CD8-positive, alpha-beta memory T cell (primary cell): ENCODE measurements at regions not wholly inside any gene's neighbourhood (a gene's known extent, or its start where the extent isn't known, plus 50 kb on each side); places are given as distances from the start of the nearest gene placed in this dataset.
"Not testable (repeated sequence)": the region's sequence is repeated elsewhere in the genome, so short reads cannot be mapped to it uniquely, and the experiment has no call there.

Experiments
- CTCF ChIA-PET: fragments of 350-600 bp; sonication (Branson Sonifier 250); formaldehyde crosslinking; loops from one replicate; lab custom pipeline; 2021; ENCODE audit warnings: antibody characterized with exemption; lab: Charles Lee
- POLR2A ChIA-PET: fragments of 350-600 bp; sonication (Branson Sonifier 250); formaldehyde crosslinking; loops from one replicate; lab custom pipeline; 2021; ENCODE audit warnings: antibody characterized with exemption; lab: Charles Lee
- DNase-seq, 5 donors: peaks; one replicate each; pipeline versions ENCODE4 v3.0.0 to v3.0.0-alpha.2; 2020 to 2022; ENCODE audit warnings: mixed read lengths in 1 of 5
- H3K27ac ChIP-seq: one replicate; pipeline ENCODE4 v1.7.0; 2013; ENCODE audit warnings: low read depth, mild to moderate bottlenecking, low read length, moderate library complexity
- H3K27me3 ChIP-seq: 2 replicates; pipeline ENCODE4 v1.7.0; 2013; ENCODE audit warnings: low read length, mild to moderate bottlenecking; ENCODE audit not compliant: insufficient read depth, poor library complexity, severe bottlenecking
- H3K36me3 ChIP-seq: 2 replicates; pipeline ENCODE4 v1.7.0; 2013; ENCODE audit warnings: mild to moderate bottlenecking, low read length, moderate library complexity; ENCODE audit not compliant: insufficient read depth
- H3K4me1 ChIP-seq: 2 replicates; pipeline ENCODE4 v1.7.0; 2013; ENCODE audit warnings: mild to moderate bottlenecking, low read length, moderate library complexity; ENCODE audit not compliant: insufficient read depth
- H3K4me3 ChIP-seq: 2 replicates; pipeline ENCODE4 v1.7.0; 2013; ENCODE audit warnings: mild to moderate bottlenecking, low read length
- H3K9me3 ChIP-seq: 2 replicates; pipeline ENCODE4 v1.7.0; 2013; ENCODE audit warnings: mild to moderate bottlenecking, low read length
- H3K27ac Mint-ChIP-seq, 8 donors: one replicate each; pipeline ENCODE4 v1.8.0; 2020 to 2021; ENCODE audit warnings: mixed read lengths in 8 of 8, mild to moderate bottlenecking in 6 of 8, inconsistent platforms in 3 of 8, moderate library complexity in 3 of 8
- H3K27me3 Mint-ChIP-seq, 2 donors: one replicate each; pipeline ENCODE4 v1.8.0; 2020 to 2021; ENCODE audit warnings: mixed read lengths in 2 of 2, mild to moderate bottlenecking in 1 of 2, moderate library complexity in 1 of 2
- H3K36me3 Mint-ChIP-seq, 3 donors: one replicate each; pipeline ENCODE4 v1.8.0; 2020 to 2021; ENCODE audit warnings: mixed read lengths in 3 of 3, inconsistent platforms in 1 of 3, mild to moderate bottlenecking in 1 of 3
- H3K4me1 Mint-ChIP-seq, 3 donors: one replicate each; pipeline ENCODE4 v1.8.0; 2020 to 2021; ENCODE audit warnings: mixed read lengths in 3 of 3, inconsistent platforms in 1 of 3, mild to moderate bottlenecking in 1 of 3
- H3K4me3 Mint-ChIP-seq, 7 donors: one replicate each; pipeline ENCODE4 v1.8.0; 2020 to 2021; ENCODE audit warnings: mixed read lengths in 7 of 7, mild to moderate bottlenecking in 6 of 7, moderate library complexity in 4 of 7, inconsistent platforms in 2 of 7
- H3K9me3 Mint-ChIP-seq, 5 donors: one replicate each; pipeline ENCODE4 v1.8.0; 2020 to 2022; ENCODE audit warnings: mixed read lengths in 5 of 5, mild to moderate bottlenecking in 3 of 5, moderate library complexity in 2 of 5, inconsistent platforms in 1 of 5

DNA sequence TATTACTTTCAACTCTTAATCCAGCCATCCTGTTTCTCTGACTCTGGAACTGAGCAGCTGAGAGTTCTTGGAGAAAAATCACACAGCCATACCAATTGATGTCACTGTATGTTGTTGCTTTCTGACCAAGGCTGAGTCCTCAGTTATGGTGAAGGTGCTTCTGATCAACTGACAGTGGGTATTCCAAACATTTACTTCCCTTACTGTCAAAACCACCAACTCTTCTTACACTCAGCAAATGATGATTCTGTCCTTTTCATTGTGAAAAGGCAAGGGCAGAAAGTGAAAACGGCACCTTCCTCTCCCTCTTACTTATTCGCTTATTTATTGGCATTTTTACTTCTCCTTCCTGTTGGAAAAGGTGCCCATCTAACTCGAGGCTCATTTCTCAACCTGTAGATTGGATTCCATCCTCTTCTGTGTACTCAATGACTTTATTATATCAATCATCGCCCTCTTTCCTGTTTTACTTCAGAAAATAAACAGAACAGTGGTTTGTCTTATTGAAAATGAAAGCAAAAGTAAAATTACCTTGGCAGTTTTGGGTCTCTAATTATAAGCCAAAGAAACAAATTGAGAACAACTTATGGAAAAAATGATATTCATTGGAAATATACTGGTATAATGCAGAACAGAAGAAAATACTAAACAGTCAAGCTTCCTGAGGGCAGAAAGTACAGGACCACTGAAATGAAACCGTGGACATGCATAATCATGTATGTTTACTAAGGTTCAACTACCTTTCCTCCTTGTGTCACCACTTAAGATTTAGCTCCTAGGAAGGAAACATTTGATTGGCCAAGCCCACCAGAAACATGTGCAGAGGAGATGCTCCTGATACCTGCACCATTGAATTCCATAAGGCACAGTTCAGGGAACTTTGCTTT is 104.5 kb upstream of the CHD1 start:
- CTCF ChIA-PET = interaction anchor here (1.1 to 1.7 kb wide), 6 partner anchors 27 to 130 kb away, joined by 3 to 13 read pairs (median 4); no protein-coding TSS in a partner anchor
- Mint-ChIP-seq H3K4me1 (peaks cover 57 to 85% (median 83%) of the 10 kb centered on the region in 3 donors), H3K27me3 (no peaks in the 10 kb centered on the region), H3K27ac (peak overlapping the region; percentile 84 to 99 (median 97)), H3K4me3 (peak overlapping the region; percentile 60 to 90 (median 87)), H3K36me3 (peaks cover 4 to 32% (median 20%) of the 10 kb centered on the region in 3 donors), H3K9me3 (peaks cover 2 to 21% (median 10%) of the 10 kb centered on the region in 5 donors)
- no peaks in the 10 kb centered on the region for H3K36me3 ChIP-seq
- POLR2A ChIA-PET = interaction anchor here (0.7 to 2.7 kb wide), 2 partner anchors 27 to 104 kb away, joined by 3 to 14 read pairs; partner anchors contain the start of gene CHD1
- H3K4me3 ChIP-seq = peak overlapping the region; percentile 57
- peak in 2 of 5 donors; percentile 29 to 30 for DNase-seq
- H3K4me1 ChIP-seq = peaks cover 36% of the 10 kb centered on the region
- no peaks in the 10 kb centered on the region for H3K9me3 ChIP-seq
- H3K27me3 ChIP-seq = no peaks in the 10 kb centered on the region
- H3K27ac ChIP-seq = peak overlapping the region; percentile 57

DNA sequence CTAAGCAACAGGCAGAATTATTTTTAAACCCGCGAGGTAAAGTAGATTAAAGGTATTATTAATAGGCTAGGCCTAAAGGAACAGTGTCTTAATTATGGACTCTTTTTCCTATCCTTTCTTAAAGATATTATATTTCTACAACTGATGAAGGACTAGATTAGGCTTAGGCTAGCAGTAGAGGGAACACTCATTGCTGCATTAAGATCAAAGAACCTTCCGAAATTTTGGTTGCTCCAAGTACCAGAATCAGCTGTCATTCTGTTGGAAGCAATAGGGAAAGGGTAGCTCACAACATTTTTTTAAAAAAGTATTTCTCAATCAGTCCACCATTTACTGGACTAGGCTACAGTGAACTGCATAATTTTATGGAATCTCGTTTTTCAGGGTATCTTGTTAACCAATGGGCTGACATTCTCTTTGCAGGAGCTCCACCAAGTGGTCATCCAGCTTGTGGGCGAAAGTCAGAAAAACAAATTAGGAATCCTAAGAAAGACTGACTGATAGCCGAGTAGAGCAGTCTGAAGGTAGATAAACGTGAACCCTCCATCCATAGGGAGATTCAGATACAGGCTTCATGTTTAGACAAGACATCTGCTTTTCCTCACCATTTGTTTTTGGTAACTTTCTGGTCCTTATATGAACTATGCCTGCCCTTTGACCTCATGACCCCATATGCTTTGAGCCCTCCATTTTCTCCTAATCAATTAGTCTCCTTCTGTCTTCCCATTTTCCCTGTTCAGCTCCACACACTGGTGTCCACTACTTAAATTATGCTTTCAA is 103.6 kb upstream of the CHD1 start:
- ChIA-PET POLR2A (interaction anchor here (0.7 to 2.7 kb wide), 3 partner anchors 28 to 119 kb away, joined by 3 to 14 read pairs (median 3); partner anchors contain the start of gene CHD1), CTCF (interaction anchor here (0.6 to 1.7 kb wide), 8 partner anchors 28 to 129 kb away, joined by 3 to 13 read pairs (median 4); no protein-coding TSS in a partner anchor)
- Histone ChIP-seq H3K36me3 (no peaks in the 10 kb centered on the region), H3K27ac (peak overlapping the region; percentile 57), H3K4me1 (peaks cover 31% of the 10 kb centered on the region), H3K27me3 (no peaks in the 10 kb centered on the region), H3K9me3 (no peaks in the 10 kb centered on the region), H3K4me3 (peak overlapping the region; percentile 57)
- H3K4me3 Mint-ChIP-seq = peak overlapping the region; percentile 60 to 90 (median 87)
- DNase-seq = no peak
- H3K27me3 Mint-ChIP-seq = no peaks in the 10 kb centered on the region
- peaks cover 4 to 27% (median 14%) of the 10 kb centered on the region in 3 donors for H3K36me3 Mint-ChIP-seq
- peaks cover 55 to 85% (median 83%) of the 10 kb centered on the region in 3 donors for H3K4me1 Mint-ChIP-seq
- H3K27ac Mint-ChIP-seq = peak overlapping the region; percentile 84 to 99 (median 97)
- H3K9me3 Mint-ChIP-seq = peaks cover 0 to 16% (median 3%) of the 10 kb centered on the region in 5 donors

DNA sequence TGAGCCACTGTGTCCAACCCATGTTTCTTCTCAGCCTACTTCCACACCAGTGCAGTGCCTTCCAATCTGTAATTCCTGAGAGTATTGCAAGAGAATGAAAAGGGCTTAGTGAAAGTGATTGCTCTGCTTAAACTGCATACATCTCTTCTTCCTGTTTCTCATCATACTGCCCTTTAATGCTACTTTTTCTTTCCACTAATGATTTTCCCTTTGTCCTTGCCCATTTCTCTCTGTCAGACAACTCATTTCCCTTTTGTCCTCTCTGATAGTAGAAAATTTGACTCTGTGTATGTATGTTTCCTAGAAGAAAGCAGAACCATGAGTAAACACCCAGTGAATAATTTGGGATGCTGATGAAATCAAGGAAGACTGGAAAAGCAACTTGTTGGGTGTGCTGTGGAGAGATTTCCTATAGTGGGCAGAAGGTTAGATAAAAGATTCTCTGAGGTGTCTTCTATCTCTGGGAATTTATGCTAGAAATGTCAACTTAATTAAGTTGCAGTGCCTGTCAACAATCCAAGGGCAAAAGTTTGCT is 102.2 kb upstream of the CHD1 start:
- Mint-ChIP-seq H3K27ac (peak overlapping the region in 3 of 8 donors; percentile 34 to 68 (median 46)), H3K4me1 (peaks cover 50 to 83% (median 82%) of the 10 kb centered on the region in 3 donors)
- POLR2A ChIA-PET = no interaction called here

DNA sequence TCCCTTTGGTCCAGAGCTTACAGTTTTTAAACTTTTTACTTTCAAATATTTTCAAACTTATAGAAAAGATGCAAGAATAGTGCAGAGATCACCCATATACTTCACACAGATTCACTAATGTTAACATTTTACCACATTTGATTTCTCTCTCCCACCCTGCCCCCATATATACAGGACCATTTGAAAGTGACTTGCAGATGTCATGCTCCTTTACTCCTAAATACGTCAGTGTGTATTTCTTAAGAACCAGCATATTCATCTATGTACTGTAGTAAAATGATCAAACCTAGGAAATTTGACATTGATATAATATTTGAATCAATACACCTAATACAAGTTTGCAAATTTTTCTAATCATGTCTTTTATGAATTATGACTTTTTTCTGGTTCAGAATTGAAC is 100.4 kb upstream of the CHD1 start:
- POLR2A ChIA-PET = interaction anchor here (0.6 kb wide), 1 partner anchor 129 kb away, joined by 3 read pairs; no protein-coding TSS in a partner anchor
- Mint-ChIP-seq H3K27ac (no peak overlapping the region), H3K27me3 (no peaks in the 10 kb centered on the region), H3K9me3 (peaks cover 0 to 2% (median 0%) of the 10 kb centered on the region in 5 donors), H3K36me3 (peaks cover 2 to 3% (median 3%) of the 10 kb centered on the region in 3 donors), H3K4me3 (peak overlapping the region in 1 of 7 donors; percentile 3), H3K4me1 (peaks cover 41 to 70% (median 69%) of the 10 kb centered on the region in 3 donors)
- Histone ChIP-seq H3K27ac (no peak overlapping the region), H3K27me3 (no peaks in the 10 kb centered on the region), H3K4me1 (peaks cover 21% of the 10 kb centered on the region), H3K36me3 (no peaks in the 10 kb centered on the region), H3K4me3 (no peak overlapping the region), H3K9me3 (no peaks in the 10 kb centered on the region)
- CTCF ChIA-PET = interaction anchor here (1.7 kb wide), 1 partner anchor 9 kb away, joined by 3 read pairs; no protein-coding TSS in a partner anchor
- DNase-seq = no peak

More for the DNA sequence above, 102.2 kb upstream of the CHD1 start:
- H3K36me3 Mint-ChIP-seq = peaks cover 4 to 14% (median 8%) of the 10 kb centered on the region in 3 donors
- peaks cover 0 to 5% (median 2%) of the 10 kb centered on the region in 5 donors for H3K9me3 Mint-ChIP-seq
- no peaks in the 10 kb centered on the region for H3K27me3 Mint-ChIP-seq
- no peak for DNase-seq
- CTCF ChIA-PET = interaction anchor here (1.6 kb wide), 1 partner anchor 118 kb away, joined by 3 read pairs; no protein-coding TSS in a partner anchor
- Histone ChIP-seq H3K27me3 (no peaks in the 10 kb centered on the region), H3K27ac (no peak overlapping the region), H3K4me1 (peaks cover 21% of the 10 kb centered on the region), H3K9me3 (no peaks in the 10 kb centered on the region), H3K4me3 (no peak overlapping the region), H3K36me3 (no peaks in the 10 kb centered on the region)
- no peak overlapping the region for H3K4me3 Mint-ChIP-seq

DNA sequence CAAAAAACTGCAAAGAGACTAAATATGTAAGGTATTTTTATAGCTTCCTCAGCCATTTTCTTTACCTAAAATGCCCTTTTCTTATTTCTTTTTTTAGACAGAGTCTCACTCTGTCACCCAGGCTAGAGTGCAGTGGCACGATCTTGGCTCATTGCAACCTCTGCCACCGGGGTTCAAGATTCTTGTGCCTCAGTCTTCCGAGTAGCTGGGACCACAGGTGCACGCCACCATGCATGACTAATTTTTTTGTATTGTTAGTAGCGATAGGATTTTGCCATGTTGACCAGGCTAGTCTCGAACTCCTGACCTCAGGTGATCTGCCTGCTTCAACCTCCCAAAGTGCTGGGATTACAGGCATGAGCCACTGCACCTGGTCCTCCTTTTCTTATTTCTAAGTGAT is 99.4 kb upstream of the CHD1 start:
- peaks cover 21% of the 10 kb centered on the region for H3K4me1 ChIP-seq

DNA sequence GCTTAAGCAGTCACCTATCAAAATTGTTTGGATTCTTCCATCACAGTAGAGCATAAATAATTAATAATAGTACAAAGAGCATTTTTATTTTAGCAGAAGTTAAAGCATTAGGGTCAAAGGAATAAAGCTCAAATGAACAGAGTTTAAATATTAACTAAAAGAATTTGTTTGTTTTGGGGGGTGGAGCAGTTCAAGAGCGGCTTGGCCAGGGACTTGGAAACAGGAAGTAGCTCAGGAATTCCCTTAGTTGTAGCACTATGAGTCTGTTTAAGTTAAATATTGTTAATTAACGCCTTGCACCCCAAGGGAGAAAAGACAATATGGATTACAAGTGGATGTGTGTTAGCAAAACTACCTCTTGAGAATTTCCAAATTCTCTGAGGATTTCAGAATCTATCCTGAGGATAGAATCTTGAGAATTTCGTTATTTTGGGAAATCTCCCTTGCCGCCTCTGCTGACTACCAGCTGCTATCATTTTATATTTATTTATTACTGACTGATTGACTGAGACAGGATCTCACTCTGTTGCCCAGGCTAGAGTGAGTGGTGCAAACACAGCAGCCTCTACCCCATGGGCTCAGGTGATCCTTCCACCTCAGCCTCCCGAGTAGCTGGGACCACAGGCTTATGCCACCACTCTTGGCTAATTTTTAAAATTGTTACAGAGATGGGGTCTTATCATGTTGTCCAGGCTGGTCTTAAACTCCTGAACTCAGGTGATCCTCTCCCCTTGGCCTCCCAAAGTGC is 96.7 kb upstream of the CHD1 start:
- Histone ChIP-seq H3K36me3 (no peaks in the 10 kb centered on the region), H3K27me3 (no peaks in the 10 kb centered on the region), H3K9me3 (no peaks in the 10 kb centered on the region), H3K27ac (no peak overlapping the region), H3K4me1 (peaks cover 6% of the 10 kb centered on the region), H3K4me3 (no peak overlapping the region)
- CTCF ChIA-PET = interaction anchor here (0.8 kb wide), 1 partner anchor 121 kb away, joined by 3 read pairs; no protein-coding TSS in a partner anchor
- Mint-ChIP-seq H3K27ac (peak overlapping the region in 1 of 8 donors; percentile 19), H3K36me3 (peaks cover 0 to 3% (median 0%) of the 10 kb centered on the region in 3 donors), H3K9me3 (no peaks in the 10 kb centered on the region), H3K4me1 (peaks cover 16 to 35% (median 34%) of the 10 kb centered on the region in 3 donors), H3K27me3 (no peaks in the 10 kb centered on the region), H3K4me3 (no peak overlapping the region)
- POLR2A ChIA-PET = interaction anchor here (1.0 to 1.9 kb wide), 2 partner anchors 12 to 96 kb away, joined by 3 to 10 read pairs; no protein-coding TSS in a partner anchor
- no peak for DNase-seq

More for the DNA sequence above, 99.4 kb upstream of the CHD1 start:
- H3K27ac Mint-ChIP-seq = peak overlapping the region in 2 of 8 donors; percentile 81 to 85
- DNase-seq, H3K27me3 ChIP-seq, H3K27me3 Mint-ChIP-seq, H3K9me3 Mint-ChIP-seq, H3K27ac ChIP-seq, H3K36me3 ChIP-seq, H3K4me3 ChIP-seq, H3K9me3 ChIP-seq, H3K36me3 Mint-ChIP-seq: not testable (repeated sequence)
- ChIA-PET CTCF (interaction anchor here (1.7 kb wide), 1 partner anchor 10 kb away, joined by 3 read pairs; no protein-coding TSS in a partner anchor), POLR2A (interaction anchor here (0.9 kb wide), 1 partner anchor 98 kb away, joined by 3 read pairs; no protein-coding TSS in a partner anchor)
- peak overlapping the region in 1 of 7 donors; percentile 17 for H3K4me3 Mint-ChIP-seq
- H3K4me1 Mint-ChIP-seq = peaks cover 33 to 60% (median 59%) of the 10 kb centered on the region in 3 donors
